ENCODE measurements at regions not wholly inside any gene's neighbourhood (a gene's known extent, or its start where the extent isn't known, plus 50 kb on each side); places are given as distances from the start of the nearest gene placed in this dataset.

DNA sequence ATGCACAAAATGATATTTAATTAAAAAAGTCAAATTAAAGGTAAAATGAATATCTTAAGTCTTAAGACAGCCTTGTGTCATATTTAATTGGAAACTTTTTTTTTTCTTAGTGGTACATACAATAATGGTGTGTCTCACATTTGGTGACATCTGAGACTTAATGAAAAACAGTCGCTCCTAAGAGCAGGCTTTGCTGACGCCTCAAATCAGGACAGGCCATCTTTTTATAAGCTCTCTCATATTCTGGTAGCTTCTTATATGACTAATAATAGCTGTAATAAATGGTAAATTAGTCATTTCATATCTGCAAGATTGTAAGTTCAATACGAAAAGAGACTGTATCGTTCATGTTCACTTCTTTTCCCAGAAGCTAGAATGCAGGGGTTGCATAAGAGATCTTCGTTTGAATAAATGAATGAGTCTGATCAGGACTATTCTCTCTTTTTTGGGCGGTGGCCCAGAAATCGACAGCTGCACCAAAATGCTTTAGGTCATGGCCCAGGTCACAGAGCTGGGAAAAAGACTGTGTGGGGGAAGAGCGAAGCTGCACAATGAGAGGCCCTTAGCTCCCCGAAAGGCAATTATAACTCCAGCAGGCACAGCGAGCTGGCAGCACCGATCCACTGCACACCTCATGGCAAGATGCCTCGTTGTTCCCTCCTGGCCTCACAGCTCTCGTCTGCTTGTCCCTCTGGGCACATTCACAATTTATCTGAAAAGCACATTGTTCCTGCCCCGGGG, 69.4 kb downstream of the NRN1 start:
- TF ChIP-seq MXI1 (IDR thresholded peaks at IDR 0.05; ENCODE audit: low read depth, low read length) = no peak
- TF ChIP-seq, protein P1, sequence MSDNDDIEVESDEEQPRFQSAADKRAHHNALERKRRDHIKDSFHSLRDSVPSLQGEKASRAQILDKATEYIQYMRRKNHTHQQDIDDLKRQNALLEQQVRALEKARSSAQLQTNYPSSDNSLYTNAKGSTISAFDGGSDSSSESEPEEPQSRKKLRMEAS (IDR thresholded peaks at IDR 0.05; ENCODE audit: low read depth) = no peak
- TF ChIP-seq, protein P2, sequence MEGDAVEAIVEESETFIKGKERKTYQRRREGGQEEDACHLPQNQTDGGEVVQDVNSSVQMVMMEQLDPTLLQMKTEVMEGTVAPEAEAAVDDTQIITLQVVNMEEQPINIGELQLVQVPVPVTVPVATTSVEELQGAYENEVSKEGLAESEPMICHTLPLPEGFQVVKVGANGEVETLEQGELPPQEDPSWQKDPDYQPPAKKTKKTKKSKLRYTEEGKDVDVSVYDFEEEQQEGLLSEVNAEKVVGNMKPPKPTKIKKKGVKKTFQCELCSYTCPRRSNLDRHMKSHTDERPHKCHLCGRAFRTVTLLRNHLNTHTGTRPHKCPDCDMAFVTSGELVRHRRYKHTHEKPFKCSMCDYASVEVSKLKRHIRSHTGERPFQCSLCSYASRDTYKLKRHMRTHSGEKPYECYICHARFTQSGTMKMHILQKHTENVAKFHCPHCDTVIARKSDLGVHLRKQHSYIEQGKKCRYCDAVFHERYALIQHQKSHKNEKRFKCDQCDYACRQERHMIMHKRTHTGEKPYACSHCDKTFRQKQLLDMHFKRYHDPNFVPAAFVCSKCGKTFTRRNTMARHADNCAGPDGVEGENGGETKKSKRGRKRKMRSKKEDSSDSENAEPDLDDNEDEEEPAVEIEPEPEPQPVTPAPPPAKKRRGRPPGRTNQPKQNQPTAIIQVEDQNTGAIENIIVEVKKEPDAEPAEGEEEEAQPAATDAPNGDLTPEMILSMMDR (IDR thresholded peaks at IDR 0.05) = no peak
- no peak for TF ChIP-seq FOXJ3 (CRISPR knock-in tag; IDR thresholded peaks at IDR 0.05)
- no peak for TF ChIP-seq NFIC (IDR thresholded peaks at IDR 0.05; ENCODE audit: borderline replicate concordance)
- no peak for TF ChIP-seq SMC3 (IDR thresholded peaks at IDR 0.05; ENCODE audit: low read depth, low read length)
- no peak for TF ChIP-seq EZH2phosphoT487 (IDR thresholded peaks at IDR 0.05; ENCODE audit: borderline replicate concordance, low read depth)
- TF ChIP-seq, protein P3, sequence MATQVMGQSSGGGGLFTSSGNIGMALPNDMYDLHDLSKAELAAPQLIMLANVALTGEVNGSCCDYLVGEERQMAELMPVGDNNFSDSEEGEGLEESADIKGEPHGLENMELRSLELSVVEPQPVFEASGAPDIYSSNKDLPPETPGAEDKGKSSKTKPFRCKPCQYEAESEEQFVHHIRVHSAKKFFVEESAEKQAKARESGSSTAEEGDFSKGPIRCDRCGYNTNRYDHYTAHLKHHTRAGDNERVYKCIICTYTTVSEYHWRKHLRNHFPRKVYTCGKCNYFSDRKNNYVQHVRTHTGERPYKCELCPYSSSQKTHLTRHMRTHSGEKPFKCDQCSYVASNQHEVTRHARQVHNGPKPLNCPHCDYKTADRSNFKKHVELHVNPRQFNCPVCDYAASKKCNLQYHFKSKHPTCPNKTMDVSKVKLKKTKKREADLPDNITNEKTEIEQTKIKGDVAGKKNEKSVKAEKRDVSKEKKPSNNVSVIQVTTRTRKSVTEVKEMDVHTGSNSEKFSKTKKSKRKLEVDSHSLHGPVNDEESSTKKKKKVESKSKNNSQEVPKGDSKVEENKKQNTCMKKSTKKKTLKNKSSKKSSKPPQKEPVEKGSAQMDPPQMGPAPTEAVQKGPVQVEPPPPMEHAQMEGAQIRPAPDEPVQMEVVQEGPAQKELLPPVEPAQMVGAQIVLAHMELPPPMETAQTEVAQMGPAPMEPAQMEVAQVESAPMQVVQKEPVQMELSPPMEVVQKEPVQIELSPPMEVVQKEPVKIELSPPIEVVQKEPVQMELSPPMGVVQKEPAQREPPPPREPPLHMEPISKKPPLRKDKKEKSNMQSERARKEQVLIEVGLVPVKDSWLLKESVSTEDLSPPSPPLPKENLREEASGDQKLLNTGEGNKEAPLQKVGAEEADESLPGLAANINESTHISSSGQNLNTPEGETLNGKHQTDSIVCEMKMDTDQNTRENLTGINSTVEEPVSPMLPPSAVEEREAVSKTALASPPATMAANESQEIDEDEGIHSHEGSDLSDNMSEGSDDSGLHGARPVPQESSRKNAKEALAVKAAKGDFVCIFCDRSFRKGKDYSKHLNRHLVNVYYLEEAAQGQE (IDR thresholded peaks at IDR 0.05; ENCODE audit: low read depth, low read length) = no peak
- no peak for TF ChIP-seq TEAD4 (IDR thresholded peaks at IDR 0.05; ENCODE audit: borderline replicate concordance, insufficient read depth)
- TF ChIP-seq ELF1 (IDR thresholded peaks at IDR 0.05) = no peak
- no peak for TF ChIP-seq TAF1 (IDR thresholded peaks at IDR 0.05; ENCODE audit: borderline replicate concordance, low read depth, low read length)

All from SK-N-SH (cell line).